ENCODE measurements at regions not wholly inside any gene's neighbourhood (a gene's known extent, or its start where the extent isn't known, plus 50 kb on each side); places are given as distances from the start of the nearest gene placed in this dataset.

- DNase-seq (ENCODE audit: low spot score): no peak
Observed at GRCh38 chr4:57490520-57491255, 380.5 kb upstream of the IGFBP7 start.

GRCh38 chr4:57488366-57489162 lies 378.4 kb upstream of the IGFBP7 start:
- no peak for DNase-seq (ENCODE audit: low spot score)

DNA sequence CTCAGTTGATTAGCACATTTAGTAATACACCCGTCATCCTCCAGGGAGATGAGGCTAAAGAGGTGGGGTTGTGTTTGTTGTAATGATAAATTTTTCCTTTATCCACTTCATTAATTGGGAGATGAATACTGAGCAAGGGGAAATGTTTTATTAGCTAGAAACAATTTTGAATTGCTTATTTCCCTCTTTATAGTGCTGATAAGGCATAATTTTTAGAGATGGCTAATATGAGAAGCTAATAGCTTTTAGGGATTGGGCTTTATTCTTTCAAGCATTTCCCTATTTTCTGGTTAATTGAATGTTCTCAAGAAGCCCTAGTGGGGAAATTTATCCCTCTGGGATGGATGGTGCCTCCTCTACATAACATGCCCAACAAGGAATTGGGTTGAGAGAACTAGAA lies 365.2 kb upstream of the IGFBP7 start:
- DNase-seq (ENCODE audit: low spot score): no peak

DNA sequence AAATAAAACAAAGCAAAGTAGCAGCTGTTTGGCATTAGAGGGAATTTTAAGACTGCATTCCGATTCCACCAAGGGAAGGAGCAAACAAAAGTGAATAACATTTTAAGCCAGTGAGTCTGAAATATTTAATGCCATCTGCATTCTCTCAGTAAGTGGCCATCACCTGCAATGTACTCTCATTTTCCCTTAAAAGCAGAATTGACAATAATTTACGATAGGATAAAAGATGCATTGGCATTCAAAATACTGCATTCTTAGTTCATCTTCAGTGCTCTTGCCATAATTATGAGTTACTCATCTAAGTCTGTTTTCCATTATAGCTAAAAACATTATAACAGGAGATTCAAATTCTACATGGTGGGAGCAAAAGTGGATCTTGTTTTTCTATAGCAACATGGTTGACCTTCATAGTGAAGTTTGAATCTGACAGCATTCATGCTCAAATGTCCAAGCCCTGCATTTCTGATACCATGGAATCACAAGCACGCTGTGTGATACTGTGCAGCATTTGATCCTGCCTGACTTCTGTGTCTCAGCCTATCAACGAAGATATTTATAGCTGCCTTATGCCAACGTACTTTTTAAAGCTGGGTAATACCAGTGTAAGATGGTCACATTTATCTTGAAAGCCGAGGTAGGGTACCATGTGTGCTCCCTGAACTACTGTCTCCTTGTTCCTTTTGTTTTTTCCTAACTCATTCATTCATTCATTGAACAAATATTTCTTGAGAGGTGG lies 355.3 kb upstream of the IGFBP7 start:
- DNase-seq (ENCODE audit: low spot score): no peak

DNA sequence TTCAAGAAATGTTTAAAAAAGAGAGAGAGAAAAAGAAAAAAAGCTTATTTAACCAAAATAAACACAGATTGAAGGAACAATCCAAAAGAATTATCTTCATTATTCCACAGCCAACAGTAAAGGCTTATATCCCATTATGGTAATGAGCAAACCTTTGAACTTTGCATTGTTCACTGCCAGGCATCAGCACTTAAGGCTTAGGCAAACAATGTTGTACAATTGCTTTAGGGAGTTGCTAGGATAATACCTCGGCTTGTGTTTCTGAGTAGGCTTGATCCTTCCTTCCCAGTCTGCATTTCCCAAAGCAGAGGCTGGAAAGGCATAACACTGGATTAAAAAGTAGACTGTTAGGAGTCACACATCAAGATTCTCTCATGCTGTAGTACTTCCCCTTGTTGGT lies 352.7 kb upstream of the IGFBP7 start:
- DNase-seq (ENCODE audit: low spot score): no peak

GRCh38 chr4:57460967-57461366 lies 350.8 kb upstream of the IGFBP7 start:
- DNase-seq (ENCODE audit: low spot score): no peak

DNA sequence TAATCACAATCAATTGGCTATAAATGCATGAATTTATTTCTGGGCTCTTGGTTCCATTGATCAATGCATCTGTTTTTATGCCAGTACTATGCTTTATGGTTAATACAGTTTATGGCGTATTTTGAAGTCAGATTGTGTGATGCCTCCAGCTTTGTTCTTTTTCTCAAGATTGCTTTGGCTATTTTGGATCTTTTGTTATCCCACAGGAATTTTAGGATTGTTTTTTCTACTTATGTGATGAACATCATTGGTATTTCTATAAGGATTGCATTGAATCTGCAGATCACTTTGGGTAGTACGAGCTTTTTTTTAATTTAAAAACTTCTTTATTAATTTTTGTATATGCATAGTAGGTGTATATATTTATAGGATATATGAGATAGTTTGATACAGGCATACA lies 338.7 kb upstream of the IGFBP7 start:
- DNase-seq (ENCODE audit: low spot score): no peak

- no peak for DNase-seq (ENCODE audit: low spot score)
Observed at GRCh38 chr4:57448452-57448851, 338.3 kb upstream of the IGFBP7 start.

DNA sequence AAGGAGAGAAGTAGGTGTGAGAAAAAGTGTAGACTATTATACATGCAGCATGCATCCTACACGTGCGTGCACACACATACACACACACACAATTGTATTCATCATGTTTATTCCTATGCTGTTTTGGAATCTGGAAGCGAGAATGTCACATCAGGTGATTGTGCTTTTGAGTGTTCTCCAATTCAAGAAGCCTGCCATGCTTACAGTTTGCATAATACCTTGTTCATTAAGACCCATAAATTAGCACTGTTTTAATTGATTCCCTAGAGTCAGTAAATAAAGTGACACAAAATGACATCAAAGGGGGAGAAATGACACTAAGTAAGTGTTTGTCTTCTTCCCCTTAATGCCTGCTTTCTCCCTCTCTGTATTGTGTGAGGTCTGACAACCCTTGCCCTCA lies 336.1 kb upstream of the IGFBP7 start:
- no peak for DNase-seq (ENCODE audit: low spot score)

DNA sequence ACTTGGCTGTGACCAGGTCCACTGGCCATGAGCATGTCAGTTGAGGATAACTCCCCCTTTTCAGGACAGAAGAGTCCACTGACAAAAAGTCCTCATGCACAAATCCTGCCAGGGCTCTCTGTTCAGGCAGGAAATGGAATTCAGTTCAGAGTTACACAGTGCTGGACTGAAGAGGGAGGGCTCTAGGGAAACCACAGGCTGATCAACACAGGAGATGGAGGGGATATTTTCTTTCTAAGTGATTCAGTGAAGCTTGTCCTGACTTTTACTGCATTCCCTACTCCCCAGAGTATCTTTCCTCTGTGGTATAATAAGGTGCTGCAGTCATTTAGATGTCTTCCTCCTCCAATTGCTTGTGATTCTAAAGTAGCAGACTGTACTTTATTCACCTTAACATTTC lies 335.5 kb upstream of the IGFBP7 start:
- DNase-seq (ENCODE audit: low spot score): no peak

DNA sequence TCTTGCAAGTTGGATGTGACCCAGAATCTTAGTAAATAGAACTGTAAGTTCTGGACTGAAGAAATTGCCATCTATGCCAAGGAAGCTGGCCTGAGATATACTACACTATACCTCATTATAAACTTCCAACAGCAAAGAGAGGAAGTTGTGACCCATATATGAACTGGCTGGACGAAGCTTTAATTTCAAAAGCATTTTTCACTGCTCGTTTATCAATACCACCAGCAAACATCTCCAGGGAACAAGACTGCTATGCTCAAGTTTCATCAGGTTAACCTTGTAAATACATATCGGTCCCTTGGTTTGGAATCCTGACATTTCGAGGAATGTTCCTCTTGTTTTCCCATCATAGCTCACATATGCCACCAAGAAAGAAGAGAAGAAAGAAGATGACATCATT lies 334.5 kb upstream of the IGFBP7 start:
- no peak for DNase-seq (ENCODE audit: low spot score)

- no peak for DNase-seq (ENCODE audit: low spot score)
Observed at GRCh38 chr4:57443787-57444186, 333.6 kb upstream of the IGFBP7 start.

DNA sequence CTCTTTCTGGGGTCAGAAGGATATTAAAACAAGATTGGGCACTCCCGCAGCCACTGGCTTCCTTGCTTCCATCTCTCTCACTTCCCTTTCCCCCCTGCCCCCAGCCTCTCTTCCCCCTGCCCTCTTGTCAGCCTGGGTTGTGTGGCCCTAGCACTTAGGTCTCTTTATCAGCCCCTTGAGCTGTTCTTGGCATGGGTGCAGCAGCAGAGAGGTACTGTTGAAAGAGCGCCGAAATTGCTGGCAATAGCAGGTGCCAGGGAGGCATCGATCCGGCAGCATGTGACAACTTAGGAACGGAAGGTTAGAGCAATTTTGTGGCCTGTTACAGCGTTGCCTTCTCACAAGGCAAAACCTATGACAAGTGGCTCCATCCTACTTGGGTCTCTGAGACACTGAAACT lies 333.1 kb upstream of the IGFBP7 start:
- DNase-seq (ENCODE audit: low spot score): no peak

- peak; percentile 64 for DNase-seq (ENCODE audit: low spot score)
Observed at GRCh38 chr4:57442831-57443291, 332.7 kb upstream of the IGFBP7 start.

GRCh38 chr4:57442241-57442640 lies 332.1 kb upstream of the IGFBP7 start:
- no peak for DNase-seq (ENCODE audit: low spot score)

GRCh38 chr4:57437649-57438048 lies 327.5 kb upstream of the IGFBP7 start:
- no peak for DNase-seq (ENCODE audit: low spot score)

DNA sequence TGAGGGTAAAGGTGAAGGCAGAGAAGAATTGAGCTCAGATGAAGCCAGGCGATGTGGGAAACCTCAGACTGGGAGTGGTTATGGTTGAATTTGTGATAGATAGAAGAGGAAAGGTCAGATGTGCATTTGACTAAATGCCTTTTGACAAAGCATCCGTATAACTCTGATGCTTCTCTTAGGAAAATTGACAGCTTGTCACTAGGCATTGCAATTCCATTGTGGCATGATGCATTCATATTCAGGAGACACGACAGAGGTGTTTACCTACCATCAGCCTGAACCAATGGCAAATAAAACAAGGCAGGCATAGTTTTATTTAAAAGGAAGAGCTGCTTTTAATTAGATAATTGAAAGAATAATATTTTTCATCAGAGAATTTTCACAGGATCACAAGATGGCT lies 325.1 kb upstream of the IGFBP7 start:
- DNase-seq (ENCODE audit: low spot score): no peak

- DNase-seq (ENCODE audit: low spot score): no peak
Observed at GRCh38 chr4:57430726-57431125, 320.5 kb upstream of the IGFBP7 start.

GRCh38 chr4:57426779-57427395 lies 316.7 kb upstream of the IGFBP7 start:
- peak; percentile 84 for DNase-seq (ENCODE audit: low spot score)

DNA sequence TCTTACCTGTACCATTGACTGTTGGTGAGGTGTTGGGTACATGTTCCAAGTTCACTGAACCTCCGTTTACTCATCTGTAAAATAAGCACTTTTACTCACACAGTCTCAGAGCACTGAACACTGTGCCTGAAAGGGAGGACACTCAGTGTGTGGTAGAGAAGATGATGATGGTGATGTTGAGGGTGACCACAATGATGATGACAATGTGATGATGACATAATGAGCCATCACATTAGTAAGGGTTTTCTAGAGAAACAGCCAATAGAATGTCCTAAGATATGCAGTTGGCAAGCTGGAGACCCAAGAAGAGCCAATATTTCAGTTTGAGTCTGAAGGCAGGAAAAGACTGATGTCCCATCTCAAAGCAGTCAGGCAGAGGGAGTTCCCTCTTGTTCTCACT lies 315.4 kb upstream of the IGFBP7 start:
- DNase-seq (ENCODE audit: low spot score): no peak

GRCh38 chr4:57424232-57424897 lies 314.2 kb upstream of the IGFBP7 start:
- DNase-seq (ENCODE audit: low spot score): no peak

GRCh38 chr4:57418133-57418532 lies 307.9 kb upstream of the IGFBP7 start:
- DNase-seq (ENCODE audit: low spot score): no peak
